ENCODE measurements at regions not wholly inside any gene's neighbourhood (a gene's known extent, or its start where the extent isn't known, plus 50 kb on each side); places are given as distances from the start of the nearest gene placed in this dataset.

GRCh38 chr2:180158961-180159360 is 151.9 kb upstream of the CWC22 start:
- Histone ChIP-seq H2BK12ac (ENCODE audit: insufficient read length, low read depth, low read length) (no peak overlapping the region), H2AK5ac (ENCODE audit: insufficient read length, low read length) (no peak overlapping the region), H3K14ac (ENCODE audit: insufficient read depth, low read length) (no peak overlapping the region), H2BK20ac (ENCODE audit: low read depth, low read length, poor library complexity, severe bottlenecking) (no peak overlapping the region), H2AFZ (ENCODE audit: low read length) (no peak overlapping the region), H2BK5ac (ENCODE audit: insufficient read length, low read length) (no peak overlapping the region), H4K8ac (replicated peaks; ENCODE audit: insufficient read length, low read depth, low read length) (no peak overlapping the region), H3K27me3 (ENCODE audit: insufficient read depth, low read length) (no peaks in the 10 kb centered on the region), H3K4ac (ENCODE audit: low read depth, low read length) (no peak overlapping the region), H3K79me1 (ENCODE audit: insufficient read depth, low read depth, low read length, poor library complexity, severe bottlenecking) (no peaks in the 10 kb centered on the region), H3K9me3 (ENCODE audit: control insufficient read depth, low read depth, low read length) (no peaks in the 10 kb centered on the region), H4K91ac (ENCODE audit: insufficient read length, low read depth, low read length) (no peak overlapping the region), H3K79me2 (ENCODE audit: insufficient read depth, low read length) (no peaks in the 10 kb centered on the region), H4K5ac (ENCODE audit: insufficient read length, low read depth, low read length) (no peak overlapping the region), H2BK120ac (ENCODE audit: low read depth, low read length, poor library complexity, severe bottlenecking) (no peak overlapping the region), H2BK15ac (ENCODE audit: low read depth, low read length) (no peak overlapping the region), H3K4me1 (ENCODE audit: insufficient read depth, low read length) (no peaks in the 10 kb centered on the region), H3K18ac (ENCODE audit: insufficient read length, low read depth, low read length) (no peak overlapping the region), H3K9ac (ENCODE audit: extremely low read depth, insufficient read length, low read length) (no peak overlapping the region), H3K56ac (ENCODE audit: insufficient read length, low read depth, low read length) (no peak overlapping the region), H3K27ac (ENCODE audit: insufficient read length, low read depth, low read length) (no peak overlapping the region), H3K4me2 (ENCODE audit: insufficient read depth, insufficient read length, low read length) (no peak overlapping the region), H3K23me2 (ENCODE audit: insufficient read length, low read depth, low read length, poor library complexity, severe bottlenecking) (no peaks in the 10 kb centered on the region), H3T11ph (ENCODE audit: low read length) (no peak overlapping the region), H4K20me1 (ENCODE audit: control insufficient read depth, insufficient read depth, insufficient read length) (no peaks in the 10 kb centered on the region), H3K23ac (ENCODE audit: insufficient read length, low read depth, low read length) (no peak overlapping the region)
- TF ChIP-seq CTCF (conservative IDR thresholded peaks at IDR 0.05): no peak
- WGBS (ENCODE audit: extremely low coverage, insufficient read length, low lambda C conversion rate): no CpG with 5 or more reads among the region's 2 CpGs
- no peak for DNase-seq
- H3K27me3 Mint-ChIP-seq (ENCODE audit: low read depth): no peaks in the 10 kb centered on the region
- peaks cover 0 to 7% (median 3%) of the 10 kb centered on the region in 3 experiments; a peak in 3 of 7 replicates for H3K36me3 Mint-ChIP-seq (ENCODE audit: insufficient read depth in 1 of 3, low read depth in 3 of 3)
- H3K27ac Mint-ChIP-seq: no peak overlapping the region
- 0 out of 4 replicates have a peak, but pooled peaks cover 0 to 2% of the 10 kb centered on the region in 2 experiments for H3K4me1 Mint-ChIP-seq
- no peak overlapping the region for H3K4me3 Mint-ChIP-seq
- peaks cover 0 to 7% of the 10 kb centered on the region in 2 experiments; a peak in 3 of 5 replicates for H3K9me3 Mint-ChIP-seq

Data from H9 (cell line).